Peyer's patch (tissue), 4 donors: ENCODE measurements at regions not wholly inside any gene's neighbourhood (a gene's known extent, or its start where the extent isn't known, plus 50 kb on each side); places are given as distances from the start of the nearest gene placed in this dataset.

Source experiments
- DNase-seq, 3 donors: peaks; one replicate each; pipeline ENCODE4 v3.0.0-alpha.2; 2017 to 2019
- H3K27ac ChIP-seq, 4 donors: fragments of 200-600 bp; sonication (generic); one replicate each; pipeline ENCODE4 v1.5.1; 2016 to 2019
- H3K27me3 ChIP-seq, 2 donors: fragments of 200-600 bp; sonication (generic); one replicate each; pipeline ENCODE4 v1.5.1; 2019
- H3K36me3 ChIP-seq, 3 donors: fragments of 200-600 bp; sonication (generic); one replicate each; pipeline ENCODE4 v1.5.1; 2016 to 2019
- H3K4me1 ChIP-seq, 4 donors: fragments of 200-600 bp; sonication (generic); one replicate each; pipeline ENCODE4 v1.5.1; 2016 to 2019
- H3K4me3 ChIP-seq, 4 donors: fragments of 200-600 bp; sonication (generic); 1 replicate in 3 of 4; 2 replicates in 1 of 4; pipeline ENCODE4 v1.5.1; 2016 to 2019; ENCODE audit warnings: mild to moderate bottlenecking in 1 of 4
- H3K9me3 ChIP-seq, 4 donors: fragments of 200-600 bp; sonication (generic); one replicate each; pipeline ENCODE4 v1.5.1; 2016 to 2019; ENCODE audit warnings: mild to moderate bottlenecking in 1 of 4
- CTCF ChIP-seq, 6 experiments: fragments of 450-650 bp in 4 of 6; fragments of 200-600 bp in 2 of 6; sonication (generic) in 1 of 6; IDR thresholded peaks; one replicate each; pipeline ENCODE4 v1.5.1; 2017 to 2019; ENCODE audit warnings: antibody characterized with exemption in 6 of 6, mild to moderate bottlenecking in 3 of 6, moderate library complexity in 1 of 6
- POLR2A ChIP-seq, 2 donors: fragments of 450-650 bp; IDR thresholded peaks; one replicate each; pipeline ENCODE4 v1.5.1; 2017; ENCODE audit warnings: antibody characterized with exemption in 2 of 2, mild to moderate bottlenecking in 2 of 2, moderate library complexity in 2 of 2

- H3K4me1 ChIP-seq, result no peaks in the 10 kb centered on the region
- no peaks in the 10 kb centered on the region for H3K9me3 ChIP-seq
- TF ChIP-seq CTCF (IDR thresholded peaks at IDR 0.05) (no peak), POLR2A (IDR thresholded peaks at IDR 0.05) (no peak)
- no peak for DNase-seq
- no peaks in the 10 kb centered on the region for H3K36me3 ChIP-seq
- H3K27me3 ChIP-seq, result no peaks in the 10 kb centered on the region
- H3K27ac ChIP-seq, result no peak overlapping the region
- no peak overlapping the region for H3K4me3 ChIP-seq
Observed at GRCh38 chr7:35487841-35488240, 207.1 kb downstream of the HERPUD2 start.

- H3K27ac ChIP-seq, result no peak overlapping the region
- H3K36me3 ChIP-seq, result no peaks in the 10 kb centered on the region
- DNase-seq, result no peak
- no peaks in the 10 kb centered on the region for H3K9me3 ChIP-seq
- TF ChIP-seq POLR2A (IDR thresholded peaks at IDR 0.05) (no peak), CTCF (IDR thresholded peaks at IDR 0.05) (no peak)
- H3K27me3 ChIP-seq, result no peaks in the 10 kb centered on the region
- H3K4me1 ChIP-seq, result no peaks in the 10 kb centered on the region
- no peak overlapping the region for H3K4me3 ChIP-seq
Observed at GRCh38 chr7:35487402-35487801, 207.5 kb downstream of the HERPUD2 start.

DNA sequence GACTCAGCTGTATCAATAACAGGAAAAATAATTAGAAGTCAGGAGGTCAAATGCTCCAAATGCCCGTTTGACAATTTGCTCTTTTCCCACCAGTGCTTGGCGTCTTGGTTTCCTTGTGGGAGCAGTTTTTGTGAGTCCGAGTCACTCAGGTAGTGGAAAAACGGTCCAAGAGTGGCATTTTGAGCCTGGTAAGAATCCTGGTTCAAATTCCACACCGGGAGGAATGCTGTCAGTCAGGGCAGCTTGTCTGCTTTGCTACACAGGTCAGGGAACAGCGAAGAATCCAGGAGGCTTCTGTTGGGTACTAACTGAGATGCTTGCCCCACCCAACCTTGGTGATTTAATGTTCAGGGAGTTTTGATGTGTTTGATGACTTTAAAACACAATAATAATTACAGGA lies 209.5 kb downstream of the HERPUD2 start:
- DNase-seq, result no peak
- H3K4me1 ChIP-seq, result no peaks in the 10 kb centered on the region
- H3K4me3 ChIP-seq, result no peak overlapping the region
- no peaks in the 10 kb centered on the region for H3K9me3 ChIP-seq
- H3K36me3 ChIP-seq, result no peaks in the 10 kb centered on the region
- no peak overlapping the region for H3K27ac ChIP-seq
- TF ChIP-seq POLR2A (IDR thresholded peaks at IDR 0.05) (no peak), CTCF (IDR thresholded peaks at IDR 0.05) (no peak)
- H3K27me3 ChIP-seq, result no peaks in the 10 kb centered on the region

GRCh38 chr7:35483568-35483967 lies 211.4 kb downstream of the HERPUD2 start:
- Histone ChIP-seq H3K4me1 (no peaks in the 10 kb centered on the region), H3K4me3 (no peak overlapping the region), H3K36me3 (no peaks in the 10 kb centered on the region), H3K9me3 (peaks cover 0 to 3% (median 0%) of the 10 kb centered on the region in 4 donors), H3K27ac (no peak overlapping the region), H3K27me3 (no peaks in the 10 kb centered on the region)
- no peak for DNase-seq
- TF ChIP-seq POLR2A (IDR thresholded peaks at IDR 0.05) (no peak), CTCF (IDR thresholded peaks at IDR 0.05) (no peak)

DNA sequence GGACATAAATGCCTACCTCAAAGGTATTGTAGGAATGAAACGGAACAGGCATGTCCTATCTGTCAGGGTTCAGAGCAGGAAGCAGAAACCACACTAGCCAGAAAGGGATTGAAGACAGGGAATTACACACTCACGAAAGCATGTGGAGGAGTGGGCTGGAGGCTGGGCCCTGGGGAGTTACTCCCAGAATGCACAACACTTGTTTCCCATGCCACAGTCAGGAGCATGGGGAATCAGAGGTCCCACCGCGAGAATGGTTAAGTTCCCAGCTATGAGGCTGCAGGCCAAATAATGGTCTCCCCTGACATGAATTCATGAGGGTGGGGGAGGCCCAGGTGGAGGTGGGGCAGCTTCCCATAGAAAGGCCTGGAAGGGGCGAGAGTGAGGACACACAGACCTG lies 212.7 kb downstream of the HERPUD2 start:
- Histone ChIP-seq H3K9me3 (peaks cover 0 to 3% (median 0%) of the 10 kb centered on the region in 4 donors), H3K27ac (no peak overlapping the region), H3K27me3 (no peaks in the 10 kb centered on the region), H3K4me1 (no peaks in the 10 kb centered on the region), H3K4me3 (no peak overlapping the region), H3K36me3 (no peaks in the 10 kb centered on the region)
- TF ChIP-seq CTCF (IDR thresholded peaks at IDR 0.05) (no peak), POLR2A (IDR thresholded peaks at IDR 0.05) (no peak)
- DNase-seq, result no peak

GRCh38 chr7:35480806-35481205 lies 214.1 kb downstream of the HERPUD2 start:
- Histone ChIP-seq H3K4me3 (no peak overlapping the region), H3K27ac (no peak overlapping the region), H3K27me3 (no peaks in the 10 kb centered on the region), H3K36me3 (no peaks in the 10 kb centered on the region), H3K9me3 (peaks cover 0 to 3% (median 0%) of the 10 kb centered on the region in 4 donors), H3K4me1 (no peaks in the 10 kb centered on the region)
- DNase-seq, result no peak
- TF ChIP-seq POLR2A (IDR thresholded peaks at IDR 0.05), result no peak
- no peak for TF ChIP-seq CTCF (IDR thresholded peaks at IDR 0.05)
